ENCODE measurements at regions not wholly inside any gene's neighbourhood (a gene's known extent, or its start where the extent isn't known, plus 50 kb on each side); places are given as distances from the start of the nearest gene placed in this dataset.

GRCh38 chr1:190747704-190748103 lies 270.0 kb upstream of the BRINP3 start:
- Histone ChIP-seq H4K5ac (ENCODE audit: low read depth, low read length) (no peak overlapping the region), H3K9ac (ENCODE audit: low read depth, low read length) (no peak overlapping the region), H3K9me1 (ENCODE audit: insufficient read depth, low read length) (no peaks in the 10 kb centered on the region), H3K79me1 (ENCODE audit: low read depth in 1 of 2, low read length in 2 of 2) (no peaks in the 10 kb centered on the region), H3K4me3 (ENCODE audit: insufficient read depth, low read depth, low read length) (no peak overlapping the region), H4K8ac (ENCODE audit: low read depth in 2 of 2, low read length in 2 of 2) (no peak overlapping the region), H3K4me2 (ENCODE audit: low read depth, low read length) (0 out of 2 replicates have a peak overlapping the region, but pooled peaks have one; percentile 63), H2BK120ac (ENCODE audit: low read depth, low read length) (no peak overlapping the region), H3K9me3 (ENCODE audit: control insufficient read depth, insufficient read depth, low read length) (no peaks in the 10 kb centered on the region), H2BK20ac (ENCODE audit: low read depth, low read length) (no peak overlapping the region), H3K4ac (ENCODE audit: low read depth, low read length) (no peak overlapping the region), H2BK5ac (ENCODE audit: low read depth, low read length, poor library complexity, severe bottlenecking) (no peak overlapping the region), H3K14ac (replicated peaks; ENCODE audit: low read depth, low read length) (no peak overlapping the region), H3K56ac (ENCODE audit: extremely low read depth, insufficient read depth, low read length) (no peak overlapping the region), H2AK9ac (replicated peaks; ENCODE audit: low read depth, low read length, poor library complexity) (no peak overlapping the region), H4K91ac (ENCODE audit: insufficient read depth, low read depth, low read length) (no peak overlapping the region), H3K4me1 (ENCODE audit: control insufficient read depth, insufficient read depth, low read length) (peaks cover 2% of the 10 kb centered on the region; the same call in 1 of the 2 replicates), H2AFZ (replicated peaks; ENCODE audit: low read length, poor library complexity) (no peak overlapping the region), H3K18ac (ENCODE audit: low read depth, low read length) (no peak overlapping the region), H3K27me3 (ENCODE audit: control insufficient read depth, insufficient read depth, low read length) (no peaks in the 10 kb centered on the region), H3K23ac (ENCODE audit: low read depth, low read length) (no peak overlapping the region), H2AK5ac (ENCODE audit: low read depth, low read length) (no peak overlapping the region), H4K20me1 (ENCODE audit: insufficient read depth, low read length) (no peaks in the 10 kb centered on the region), H3K36me3 (ENCODE audit: control insufficient read depth, insufficient read depth, low read length) (no peaks in the 10 kb centered on the region), H2BK15ac (ENCODE audit: low read depth, low read length) (no peak overlapping the region), H3K27ac (ENCODE audit: insufficient read depth, low read length) (no peak overlapping the region; the same call in 1 of the 2 replicates)
- TF ChIP-seq RAD21 (IDR thresholded peaks at IDR 0.05; ENCODE audit: low read length), result no peak
- TF ChIP-seq MAFK (IDR thresholded peaks at IDR 0.05; ENCODE audit: low read depth, low read length), result no peak
- no peak for TF ChIP-seq SMC3 (IDR thresholded peaks at IDR 0.05; ENCODE audit: low read depth, low read length)
- 0 out of 2 replicates have a peak, but pooled peaks have one; percentile 3 for TF ChIP-seq CEBPB (IDR thresholded peaks at IDR 0.05; ENCODE audit: low read depth, low read length)
- intact Hi-C loops (cut with micrococcal nuclease) (no loop called here), dilution Hi-C loops (cut with HindIII; ENCODE audit: low sequenced_read_pairs, unreplicated experiment) (no loop called here), in situ Hi-C loops (cut with MboI; ENCODE audit: low sequenced_read_pairs) (no loop called here)
- ChIA-PET CTCF (no interaction called here), POLR2A (ENCODE audit: unreplicated experiment) (no interaction called here)
- DNase-seq, result peak; percentile 72
- ATAC-seq (ENCODE audit: low read depth), result peak; percentile 78
- BruUV-seq (replicated peaks), result no TSS peak

All from IMR-90 (cell line).